HepG2 (cell line): ENCODE measurements at regions not wholly inside any gene's neighbourhood (a gene's known extent, or its start where the extent isn't known, plus 50 kb on each side); places are given as distances from the start of the nearest gene placed in this dataset.

Source experiments
- E2F2 ChIP-seq: sonication (generic); formaldehyde crosslinking; IDR thresholded peaks from 2 replicates; pipeline ENCODE4 v1.4.0; 2020; ENCODE audit warnings: missing genetic modification reagents, borderline replicate concordance
- EED ChIP-seq: sonication (generic); formaldehyde crosslinking; IDR thresholded peaks from 2 replicates; pipeline ENCODE4 v1.5.0; 2020; ENCODE audit warnings: mild to moderate bottlenecking, missing genetic modification reagents
- ETV5 ChIP-seq: IDR thresholded peaks from 2 replicates; pipeline ENCODE4 v1.6.1; 2018; ENCODE audit warnings: missing biosample characterization, missing genetic modification reagents, inconsistent platforms, borderline replicate concordance
- HHEX ChIP-seq: IDR thresholded peaks from 2 replicates; pipeline ENCODE4 v1.6.1; 2016; ENCODE audit warnings: control low read depth
- HIC2 ChIP-seq: sonication (generic); formaldehyde crosslinking; IDR thresholded peaks from 2 replicates; pipeline ENCODE4 v1.9.0; 2022; ENCODE audit warnings: low read depth, missing genetic modification reagents
- HMG20B ChIP-seq: conservative IDR thresholded peaks from 2 replicates; pipeline ENCODE4 v1.6.1; 2016; ENCODE audit warnings: missing genetic modification reagents, missing compliant biosample characterization
- JUND ChIP-seq: sonication (generic); formaldehyde crosslinking; IDR thresholded peaks from 2 replicates; pipeline ENCODE4 v1.8.0; 2022; ENCODE audit warnings: mild to moderate bottlenecking, missing genetic modification reagents
- LCORL ChIP-seq, 2 experiments: fragments of 450-650 bp in 1 of 2; sonication (generic) in 1 of 2; formaldehyde crosslinking in 1 of 2; IDR thresholded peaks; 2 replicates each; pipeline versions ENCODE4 v1.5.0 to v1.6.1; 2017 to 2020; ENCODE audit warnings: antibody characterized with exemption in 1 of 2, missing genetic modification reagents in 1 of 2
- MED1 ChIP-seq: sonication (generic); formaldehyde crosslinking; IDR thresholded peaks from 2 replicates; pipeline ENCODE4 v1.4.0; 2020; ENCODE audit warnings: missing genetic modification reagents
- NRL ChIP-seq: sonication (generic); formaldehyde crosslinking; IDR thresholded peaks from 2 replicates; pipeline ENCODE4 v1.5.0; 2020; ENCODE audit warnings: missing genetic modification reagents, mild to moderate bottlenecking, moderate library complexity, borderline replicate concordance
- PHF21A ChIP-seq: sonication (generic); formaldehyde crosslinking; IDR thresholded peaks from 2 replicates; pipeline ENCODE4 v1.5.0; 2020; ENCODE audit warnings: mild to moderate bottlenecking, missing genetic modification reagents
- SOX13 ChIP-seq, 3 experiments: fragments of 450-650 bp in 1 of 3; sonication (generic) in 1 of 3; formaldehyde crosslinking in 1 of 3; IDR thresholded peaks in 2 of 3; conservative IDR thresholded peaks in 1 of 3; 2 replicates each; pipeline versions ENCODE4 v1.5.0 to v1.6.1; 2016 to 2020; ENCODE audit warnings: antibody characterized with exemption in 1 of 3, mild to moderate bottlenecking in 1 of 3, missing compliant biosample characterization in 1 of 3, missing genetic modification reagents in 1 of 3, moderate library complexity in 1 of 3
- ZNF354B ChIP-seq: sonication (generic); formaldehyde crosslinking; IDR thresholded peaks from 2 replicates; pipeline ENCODE4 v1.8.0; 2022; ENCODE audit warnings: mild to moderate bottlenecking, missing genetic modification reagents
- ZNF407 ChIP-seq: sonication (generic); formaldehyde crosslinking; IDR thresholded peaks from one replicate; pipeline ENCODE4 v1.5.1; 2020; ENCODE audit warnings: mild to moderate bottlenecking, missing genetic modification reagents; ENCODE audit errors: not compliant biosample characterization
- ZSCAN22 ChIP-seq: sonication (generic); formaldehyde crosslinking; IDR thresholded peaks from 2 replicates; pipeline ENCODE4 v1.4.0; 2020; ENCODE audit warnings: mild to moderate bottlenecking, missing genetic modification reagents
- TF ChIP-seq, protein P1 (sequence below): sonication (generic); formaldehyde crosslinking; IDR thresholded peaks from 2 replicates; pipeline ENCODE4 v1.5.0; 2020; ENCODE audit warnings: mild to moderate bottlenecking, missing genetic modification reagents

GRCh38 chr6:8166156-8166555, 63.8 kb upstream of the EEF1E1 start (continued):
- TF ChIP-seq, protein P1, sequence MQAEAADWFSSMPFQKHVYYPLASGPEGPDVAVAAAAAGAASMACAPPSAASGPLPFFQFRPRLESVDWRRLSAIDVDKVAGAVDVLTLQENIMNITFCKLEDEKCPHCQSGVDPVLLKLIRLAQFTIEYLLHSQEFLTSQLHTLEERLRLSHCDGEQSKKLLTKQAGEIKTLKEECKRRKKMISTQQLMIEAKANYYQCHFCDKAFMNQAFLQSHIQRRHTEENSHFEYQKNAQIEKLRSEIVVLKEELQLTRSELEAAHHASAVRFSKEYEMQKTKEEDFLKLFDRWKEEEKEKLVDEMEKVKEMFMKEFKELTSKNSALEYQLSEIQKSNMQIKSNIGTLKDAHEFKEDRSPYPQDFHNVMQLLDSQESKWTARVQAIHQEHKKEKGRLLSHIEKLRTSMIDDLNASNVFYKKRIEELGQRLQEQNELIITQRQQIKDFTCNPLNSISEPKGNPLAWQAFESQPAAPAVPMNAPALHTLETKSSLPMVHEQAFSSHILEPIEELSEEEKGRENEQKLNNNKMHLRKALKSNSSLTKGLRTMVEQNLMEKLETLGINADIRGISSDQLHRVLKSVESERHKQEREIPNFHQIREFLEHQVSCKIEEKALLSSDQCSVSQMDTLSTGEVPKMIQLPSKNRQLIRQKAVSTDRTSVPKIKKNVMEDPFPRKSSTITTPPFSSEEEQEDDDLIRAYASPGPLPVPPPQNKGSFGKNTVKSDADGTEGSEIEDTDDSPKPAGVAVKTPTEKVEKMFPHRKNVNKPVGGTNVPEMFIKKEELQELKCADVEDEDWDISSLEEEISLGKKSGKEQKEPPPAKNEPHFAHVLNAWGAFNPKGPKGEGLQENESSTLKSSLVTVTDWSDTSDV = no peak
- no peak for TF ChIP-seq ZSCAN22 (CRISPR knock-in tag)
- TF ChIP-seq HMG20B (CRISPR knock-in tag) = peak; percentile 49; the same call in 1 of the 2 replicates
- no peak for TF ChIP-seq ZNF407
- no peak for TF ChIP-seq HHEX (CRISPR knock-in tag)
- no peak for TF ChIP-seq HIC2 (CRISPR knock-in tag)
- TF ChIP-seq LCORL (IDR thresholded peaks at IDR 0.05) = no peak
- no peak for TF ChIP-seq LCORL (CRISPR knock-in tag; IDR thresholded peaks at IDR 0.05)
- TF ChIP-seq ZNF354B = no peak
- no peak for TF ChIP-seq EED (CRISPR knock-in tag)
- TF ChIP-seq PHF21A (CRISPR knock-in tag) = no peak
- no peak for TF ChIP-seq SOX13 (IDR thresholded peaks at IDR 0.05)
- peak in 1 of 2 experiments; percentile 41; a peak in 1 of 4 replicates for TF ChIP-seq SOX13 (CRISPR knock-in tag; conservative IDR thresholded peaks at IDR 0.05 in 1 of 2, IDR thresholded peaks at IDR 0.05 in 1 of 2)
- TF ChIP-seq JUND = no peak
- TF ChIP-seq NRL = no peak
- no peak for TF ChIP-seq E2F2 (CRISPR knock-in tag)
- TF ChIP-seq ETV5 = peak; percentile 49; the same call in 1 of the 2 replicates
- TF ChIP-seq MED1 = peak; percentile 35; the same call in 1 of the 2 replicates
